GM18909 (cell line): ENCODE measurements at regions not wholly inside any gene's neighbourhood (a gene's known extent, or its start where the extent isn't known, plus 50 kb on each side); places are given as distances from the start of the nearest gene placed in this dataset.
"Not testable (repeated sequence)": the region's sequence is repeated elsewhere in the genome, so short reads cannot be mapped to it uniquely, and the experiment has no call there.

Experiments used
- ATAC-seq: cut with Tn5 transposase; IDR thresholded peaks from one replicate; pipeline ENCODE4 v1.9.1; 2021; ENCODE audit warnings: mild to moderate bottlenecking; ENCODE audit not compliant: unreplicated experiment, poor library complexity

DNA sequence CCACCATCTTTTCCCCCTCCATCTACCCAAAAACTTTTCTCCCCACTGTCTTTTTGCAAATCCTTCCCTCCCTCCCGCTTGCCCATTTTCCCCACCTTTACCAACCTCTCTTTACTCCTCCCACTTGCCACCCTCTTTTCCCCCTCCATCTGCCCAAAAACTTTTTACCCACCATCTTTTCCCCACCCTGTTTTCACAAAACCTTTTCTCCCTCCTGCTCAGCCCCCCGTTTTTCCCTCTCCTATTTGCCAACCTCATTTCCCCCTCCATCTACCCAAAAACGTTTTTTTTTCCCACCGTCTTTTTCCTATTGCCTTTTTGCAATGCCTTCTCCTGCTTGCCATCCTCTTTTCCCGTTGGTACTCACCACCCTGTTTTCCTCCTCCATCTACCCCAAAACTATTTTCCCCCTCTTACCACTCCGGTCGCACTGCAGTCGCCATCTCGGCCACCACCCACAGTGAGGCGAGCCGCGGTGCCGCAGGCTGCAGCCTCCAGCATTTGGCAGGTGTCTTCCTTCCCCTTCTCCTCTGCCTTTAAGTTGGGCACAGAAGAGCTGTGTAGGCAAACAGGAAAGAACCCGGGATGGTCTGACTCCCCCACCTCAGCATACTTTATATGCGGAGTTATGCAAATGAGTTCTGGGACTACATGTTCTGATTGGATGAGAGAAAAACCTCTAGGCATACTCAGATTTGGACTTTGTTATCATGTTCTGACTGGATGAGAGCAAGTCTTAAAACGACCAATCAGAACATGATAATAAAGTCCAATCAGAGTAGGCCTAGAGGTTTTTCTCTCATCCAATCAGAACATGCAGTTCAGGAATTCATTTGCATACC, 121.2 kb upstream of the VPREB1 start:
- no peak for ATAC-seq

DNA sequence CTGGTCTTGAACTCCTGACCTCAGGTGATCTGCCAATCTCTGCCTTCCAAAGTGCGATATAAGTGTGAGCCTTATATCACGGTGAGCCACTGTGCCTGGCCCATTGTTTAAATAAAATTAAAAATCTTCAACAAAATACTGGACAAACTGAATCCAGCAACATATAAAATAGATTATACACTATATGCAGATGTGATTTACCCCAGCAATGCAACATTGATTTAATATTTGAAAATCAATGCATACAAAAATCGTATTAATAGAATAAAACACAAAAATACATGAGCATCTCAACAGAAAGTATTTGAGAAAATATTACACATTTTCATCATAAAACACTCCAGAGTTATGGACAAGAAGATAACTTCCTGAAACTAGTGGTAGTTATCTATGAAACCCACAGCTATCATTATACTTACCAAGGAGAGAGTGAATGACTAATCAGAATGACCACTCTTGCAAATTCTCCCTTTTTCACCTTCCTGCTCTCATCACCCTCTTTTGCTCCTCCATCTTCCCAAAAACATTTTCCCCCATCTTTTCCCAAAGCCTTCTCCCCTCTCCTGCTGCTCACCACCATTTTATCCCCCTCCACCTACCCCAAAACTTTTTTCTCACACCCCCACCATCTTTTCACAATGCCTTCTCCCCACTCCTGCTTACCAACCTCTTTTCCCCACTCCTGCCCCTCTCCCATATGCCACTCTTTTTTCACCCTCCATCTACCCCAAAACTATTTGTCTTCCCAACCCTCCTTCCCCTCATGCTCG, 122.1 kb upstream of the VPREB1 start:
- ATAC-seq: no peak

DNA sequence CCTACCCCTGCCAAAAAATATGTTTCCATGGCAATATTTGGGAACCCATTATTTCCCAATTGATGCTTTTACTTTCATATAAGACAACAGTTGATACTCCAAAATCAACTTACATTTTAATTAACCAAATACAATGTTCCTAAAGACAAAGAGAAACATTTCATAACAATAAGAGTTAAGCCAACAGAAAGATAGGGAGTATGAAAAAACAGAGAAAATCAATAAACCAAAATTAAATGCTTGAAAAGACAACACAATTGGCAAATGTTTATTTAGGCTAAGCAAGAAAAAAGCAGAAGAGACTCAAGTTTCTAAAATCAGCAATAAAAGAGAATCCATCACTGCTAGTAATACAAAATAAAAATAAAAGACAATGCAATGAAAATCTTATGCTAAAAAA, 123.1 kb upstream of the VPREB1 start:
- no peak for ATAC-seq

DNA sequence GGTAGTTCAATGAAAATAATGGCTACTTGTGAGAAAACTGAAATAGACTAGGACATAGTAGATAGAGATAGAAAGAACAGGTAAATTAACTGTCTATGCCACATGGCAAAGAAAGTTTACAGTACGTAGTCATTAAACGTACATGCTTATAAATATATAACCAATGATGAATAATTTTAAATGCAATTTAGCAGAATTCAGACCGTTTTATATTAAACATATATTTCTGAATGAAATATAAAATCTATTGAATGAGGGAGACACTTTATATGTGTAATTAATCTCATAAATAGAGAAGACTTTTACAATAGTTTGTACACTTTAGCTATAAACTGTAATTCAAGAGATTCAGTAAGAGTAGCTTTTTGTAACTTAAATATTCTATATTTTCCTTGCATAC, 124.4 kb upstream of the VPREB1 start:
- no peak for ATAC-seq

DNA sequence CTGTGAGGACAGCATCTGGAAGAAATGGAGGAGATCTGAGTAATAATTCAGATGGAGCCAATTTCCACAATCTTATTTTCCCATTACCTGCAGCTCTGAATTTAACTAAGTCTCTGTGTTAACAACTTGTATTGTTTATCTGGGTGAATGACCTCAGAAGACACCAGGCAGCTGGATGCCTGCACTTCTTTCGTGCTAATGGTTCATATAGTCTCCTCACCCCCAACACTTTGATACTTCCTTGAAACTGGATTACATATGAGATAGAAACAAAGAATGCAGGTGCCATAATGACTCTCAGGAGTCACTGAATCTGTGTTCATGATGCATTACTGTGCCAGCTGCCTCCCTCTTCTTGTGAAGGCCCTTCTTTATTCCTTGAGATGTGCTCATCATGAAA, 125.6 kb upstream of the VPREB1 start:
- no peak for ATAC-seq

DNA sequence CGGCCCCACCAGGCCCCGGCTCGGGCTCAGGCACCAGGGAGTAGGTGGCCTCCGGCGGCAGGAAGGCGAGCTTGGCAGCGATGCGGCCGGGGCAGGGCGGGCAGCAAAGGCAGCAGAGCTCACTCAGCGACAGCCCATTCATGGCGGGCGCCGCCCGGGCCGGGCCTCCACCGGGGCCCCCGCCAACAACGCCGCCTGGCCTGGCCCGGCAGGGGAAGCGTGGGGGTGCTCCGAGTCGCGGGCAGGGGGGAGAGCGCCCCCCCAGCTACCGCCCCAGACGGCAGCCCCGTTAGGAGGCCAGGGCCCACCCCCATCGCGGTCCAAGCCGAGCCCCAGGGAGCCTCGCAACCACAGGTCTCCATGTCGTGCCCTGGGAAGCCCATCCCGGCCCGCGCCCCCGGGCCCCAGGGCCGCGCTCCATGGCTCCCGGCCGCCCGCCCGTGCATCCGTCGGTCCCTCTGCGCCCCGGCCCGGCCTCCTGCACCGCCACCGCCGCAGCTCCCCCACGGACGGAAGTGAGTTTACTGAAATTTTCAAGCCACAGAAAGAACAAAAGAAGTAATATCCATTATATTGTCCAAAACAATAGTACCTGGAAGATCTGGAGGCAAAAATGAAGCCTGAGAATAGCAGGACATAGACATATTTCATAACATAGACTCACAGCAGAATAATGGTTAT, 126.6 kb upstream of the VPREB1 start:
- not testable (repeated sequence) for ATAC-seq

DNA sequence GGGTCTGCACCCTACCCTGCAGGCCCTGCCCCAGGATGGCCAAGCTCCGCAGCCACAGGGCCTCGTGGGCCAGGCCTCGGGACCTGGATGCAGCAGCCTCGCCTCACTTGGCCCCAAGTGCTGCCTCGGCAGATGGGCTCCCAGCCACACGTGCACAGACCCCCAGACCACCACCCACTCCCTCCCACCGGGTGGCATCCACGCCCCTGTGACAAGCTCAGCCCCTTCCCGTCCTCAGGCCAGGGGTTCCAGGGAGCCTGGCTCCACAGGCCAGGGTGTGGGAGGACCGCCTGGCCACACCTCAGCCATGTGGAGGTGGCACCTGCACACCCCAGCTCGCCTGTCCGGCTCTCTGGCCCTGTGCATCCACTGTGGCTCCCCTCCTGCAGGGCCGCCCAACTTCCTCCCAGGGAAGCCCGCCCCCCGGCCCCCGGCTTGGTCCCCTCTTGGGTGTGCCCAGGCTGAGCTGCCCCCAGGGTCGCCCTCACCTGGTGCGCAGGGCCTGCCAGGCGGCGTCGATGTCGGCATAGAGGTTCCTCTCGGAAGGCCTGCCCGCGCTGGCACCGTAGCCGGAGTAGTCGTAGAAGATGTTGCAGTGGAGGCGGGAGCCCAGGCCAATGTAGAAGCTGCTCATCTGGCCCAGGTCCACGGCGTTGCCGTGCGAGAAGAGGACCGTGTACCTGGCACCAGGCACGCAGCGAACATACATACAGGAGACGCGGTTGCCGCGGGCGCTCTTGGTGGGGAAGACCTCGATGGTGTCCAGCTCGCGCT, 127.4 kb upstream of the VPREB1 start:
- ATAC-seq: not testable (repeated sequence)

DNA sequence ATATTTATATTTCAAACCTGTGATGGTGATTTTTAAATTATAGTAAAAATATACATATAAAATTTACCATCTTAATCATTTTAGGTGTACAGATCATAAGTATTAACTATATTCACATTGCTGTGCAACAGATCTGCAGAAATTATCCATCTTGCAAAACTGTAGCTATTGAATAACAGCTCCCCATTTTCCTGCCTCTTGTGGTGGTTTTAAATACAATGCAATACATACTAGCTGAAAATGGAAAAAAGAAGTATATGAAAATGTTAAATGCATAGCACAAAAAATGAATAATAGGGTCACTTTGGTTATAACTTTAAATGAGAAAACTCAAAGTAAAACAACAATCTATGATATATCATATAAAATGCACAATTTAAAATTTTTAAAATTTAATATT, 130.9 kb upstream of the VPREB1 start:
- no peak for ATAC-seq

DNA sequence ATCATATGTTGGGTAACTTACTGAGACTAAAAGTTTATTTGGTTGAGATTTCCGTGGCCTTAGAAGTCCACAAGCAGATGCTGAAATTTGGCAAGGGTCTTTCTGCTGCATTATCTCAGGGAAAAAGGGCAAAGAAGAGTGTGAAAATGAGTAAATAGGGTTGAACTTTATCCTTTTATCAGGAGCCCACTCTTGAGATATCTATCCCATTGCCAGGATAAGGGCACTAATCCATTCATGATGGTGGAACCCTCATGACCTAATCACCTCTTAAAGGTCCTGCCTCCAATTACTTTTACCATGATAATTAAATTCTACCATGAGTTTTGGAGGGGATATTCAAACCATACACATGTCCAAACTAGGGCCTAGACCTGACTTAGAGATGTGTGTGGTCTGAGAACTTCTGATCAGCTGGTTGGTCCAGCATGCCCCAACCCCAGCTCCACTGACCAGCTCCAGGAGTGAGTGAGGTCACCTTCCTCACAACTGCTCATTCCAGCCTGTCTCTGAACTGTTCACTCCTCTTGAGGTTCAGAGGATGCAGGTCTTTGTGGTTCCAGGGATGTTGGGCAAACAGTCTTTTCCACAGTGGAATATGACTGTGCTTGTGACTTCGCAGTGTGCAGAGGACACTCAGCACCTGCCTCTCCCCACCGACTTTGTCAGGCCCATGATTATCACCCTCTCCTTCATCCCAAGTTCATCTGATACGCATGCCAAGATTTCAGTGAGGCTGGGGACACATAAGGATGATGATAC, 130.1 kb upstream of the TOP3B start:
- ATAC-seq: no peak

DNA sequence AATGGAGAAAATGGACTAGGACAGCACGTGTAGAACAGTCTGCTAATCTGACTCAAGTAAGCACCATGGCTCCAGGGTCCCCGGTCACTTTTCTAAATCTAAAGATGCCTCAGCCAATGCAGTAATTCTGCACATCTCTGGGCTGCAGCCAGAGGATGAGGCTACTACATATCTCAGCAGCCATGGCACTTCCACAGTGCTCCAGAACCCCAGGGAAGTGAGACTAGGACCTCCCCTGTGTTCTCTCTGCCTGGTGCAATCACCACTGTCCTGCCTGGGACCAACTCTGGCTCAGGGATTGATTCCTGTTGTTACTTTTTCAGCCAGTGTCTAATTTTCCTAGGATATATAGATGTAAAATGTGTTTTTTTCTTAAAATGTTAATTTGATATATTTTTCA, 129.4 kb upstream of the TOP3B start:
- ATAC-seq: no peak

DNA sequence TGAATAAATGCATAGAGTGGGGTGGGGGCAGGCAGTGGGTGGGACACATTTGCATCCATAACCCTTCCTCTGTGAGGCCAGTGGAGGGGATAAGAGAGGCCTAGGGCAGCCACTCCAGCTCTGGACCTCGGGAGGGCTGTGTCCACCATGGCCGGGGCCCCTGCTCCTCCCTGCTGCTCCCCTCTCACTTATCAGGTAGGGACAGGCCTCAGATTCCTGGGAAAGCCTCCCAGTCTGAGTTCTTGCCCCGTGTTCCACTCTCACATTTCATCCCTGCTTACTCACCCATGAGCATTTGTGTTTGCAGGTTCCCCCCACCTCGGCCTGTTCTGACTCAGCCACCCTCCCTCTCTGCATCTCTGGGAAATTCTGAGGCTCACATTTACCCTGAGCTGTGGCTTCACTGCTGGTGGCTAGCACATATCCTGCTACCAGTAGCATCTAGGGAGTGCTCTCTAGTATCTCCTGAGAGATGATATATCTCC, 128.7 kb upstream of the TOP3B start:
- ATAC-seq: peak; percentile 56

DNA sequence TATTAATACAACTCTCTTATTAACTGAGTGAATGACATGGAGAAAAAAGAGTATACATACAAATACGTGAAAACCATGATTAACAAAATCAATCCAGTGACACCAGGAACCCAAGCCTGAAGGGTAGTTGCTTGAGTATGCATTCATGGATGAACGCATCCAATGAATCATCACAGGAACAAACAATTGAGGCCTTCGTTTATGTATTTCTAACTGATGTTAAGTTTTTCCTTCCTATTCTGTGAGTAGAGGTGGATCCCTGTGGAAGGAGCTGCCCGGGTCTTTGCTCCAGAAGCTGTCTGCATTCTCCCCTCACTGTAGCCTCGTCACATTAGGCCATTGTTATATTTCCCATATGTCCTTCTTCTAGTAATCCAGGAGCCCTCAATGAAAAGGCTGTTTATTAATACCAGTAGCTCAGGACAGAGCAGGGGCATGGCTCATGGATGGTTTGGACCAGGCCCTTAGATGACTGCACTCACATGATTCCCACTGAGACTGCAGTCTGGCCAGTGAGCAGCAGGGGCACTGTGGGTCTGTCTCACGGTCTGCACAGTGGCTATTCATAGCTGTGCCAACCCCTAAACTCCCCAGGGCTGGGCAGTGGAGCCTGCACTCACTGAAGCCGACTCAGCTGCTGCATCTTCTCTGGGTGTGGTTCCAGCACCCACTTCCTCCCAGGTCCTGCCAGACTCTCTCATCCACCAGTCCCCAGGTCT, 128.1 kb upstream of the TOP3B start:
- peak; percentile 94 for ATAC-seq

DNA sequence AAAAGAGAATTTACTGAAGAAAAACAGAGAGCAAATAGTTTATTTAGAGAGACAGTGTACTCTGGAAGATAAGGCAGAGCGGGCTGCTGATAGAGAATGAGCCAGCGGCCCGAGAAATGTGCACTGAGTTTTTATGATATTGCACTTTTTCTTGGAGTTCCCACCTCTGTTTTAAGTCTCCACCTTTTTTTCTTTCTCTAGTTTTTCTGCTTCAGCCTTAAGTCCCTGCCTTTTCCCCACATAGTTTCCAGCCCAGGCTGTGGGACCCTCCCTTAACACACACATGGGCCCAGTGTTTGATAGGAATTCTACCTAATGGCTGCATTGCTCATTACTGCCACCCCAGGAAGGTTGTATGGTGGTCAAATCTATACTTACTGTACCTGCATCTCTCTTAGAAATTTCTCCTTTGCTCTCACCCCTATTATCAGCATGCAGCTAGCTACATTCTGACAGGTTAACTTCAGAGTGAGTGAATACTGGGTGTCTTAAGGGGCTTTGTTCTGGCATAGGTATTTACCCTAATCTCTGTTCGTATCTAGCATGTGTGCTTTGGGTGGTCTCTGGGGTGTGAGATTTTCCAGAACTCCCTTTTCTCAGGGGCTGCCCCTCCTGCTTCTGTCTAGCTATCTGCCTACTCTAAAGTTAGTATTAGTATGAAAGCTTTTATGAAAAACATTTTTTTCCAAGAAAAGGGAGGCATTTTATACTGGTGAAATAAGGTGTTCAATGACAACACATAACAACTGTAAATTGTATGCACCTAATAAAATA, 127.3 kb upstream of the TOP3B start:
- ATAC-seq: no peak

DNA sequence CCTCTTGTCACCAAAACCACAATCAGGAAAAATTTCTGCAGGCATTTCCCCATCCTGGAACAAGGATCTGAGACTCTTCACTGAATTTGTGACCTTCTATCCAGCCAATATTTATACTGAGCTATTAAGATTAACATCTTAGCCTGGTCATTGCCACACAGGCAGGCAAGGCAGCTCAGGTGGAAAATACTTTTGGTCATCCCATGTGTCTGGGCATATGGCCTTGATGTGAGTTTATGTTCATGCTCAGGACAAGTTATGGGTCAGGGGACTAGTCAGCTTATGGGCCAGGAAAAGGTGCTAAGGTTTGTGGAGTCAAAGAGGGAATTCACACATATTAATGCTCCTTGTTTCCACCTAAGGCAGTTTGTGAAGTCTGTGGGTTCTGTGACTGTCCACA, 124.3 kb upstream of the TOP3B start:
- ATAC-seq: no peak

DNA sequence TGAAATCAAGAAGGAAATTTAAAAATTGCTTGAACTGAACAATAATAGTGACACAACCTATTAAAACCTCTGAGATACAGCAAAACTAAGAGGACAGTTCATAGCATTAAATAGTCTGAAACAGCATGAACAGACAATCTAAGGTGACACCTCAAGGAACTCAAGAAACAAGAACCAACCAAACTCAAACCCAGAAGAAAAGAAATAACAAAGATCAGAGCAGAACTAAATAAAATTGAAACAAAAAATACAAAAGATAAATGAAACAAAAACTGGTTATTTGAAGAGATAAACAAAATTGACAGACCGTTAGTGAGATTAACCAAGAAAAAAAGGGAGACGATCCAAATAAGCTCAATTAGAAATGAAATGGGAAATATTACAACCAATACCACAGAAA, 122.8 kb upstream of the TOP3B start:
- no peak for ATAC-seq

DNA sequence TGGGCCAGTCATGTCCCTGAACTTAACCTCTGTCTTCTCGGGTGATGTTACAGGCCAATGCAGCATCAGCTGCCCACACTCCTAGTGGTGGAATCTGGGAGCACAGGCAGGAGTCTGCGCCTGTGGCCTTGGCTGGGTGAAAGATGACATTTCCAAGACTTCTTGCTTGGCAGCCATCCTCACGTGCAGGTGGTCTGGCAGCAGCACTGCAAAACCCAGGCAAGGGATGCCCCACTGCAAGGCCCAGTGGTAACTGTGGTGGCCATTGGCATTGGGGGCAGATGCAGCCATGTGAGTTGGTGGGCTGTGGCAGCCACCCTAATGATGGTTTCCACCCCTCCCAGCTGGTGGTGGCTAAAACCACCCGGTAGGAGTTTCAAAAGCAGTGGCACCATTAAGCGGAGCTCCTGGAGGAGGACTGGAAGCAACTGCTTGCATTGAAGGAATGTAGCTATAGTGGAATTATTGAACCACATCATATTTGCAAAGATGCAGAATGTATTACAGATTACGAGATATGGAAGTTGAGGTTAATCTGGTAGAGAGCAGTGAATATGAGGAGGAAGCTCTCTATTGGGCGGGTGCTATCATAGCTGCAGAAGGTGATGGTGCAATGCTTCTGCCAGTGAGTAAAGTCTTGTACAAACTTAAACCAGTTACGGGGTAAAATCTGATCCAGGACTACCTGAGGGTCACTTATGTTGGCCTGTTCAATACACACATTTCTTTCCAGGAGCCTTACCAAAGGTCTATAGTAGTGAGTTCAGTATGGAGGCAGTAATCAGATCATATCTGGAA, 120.7 kb upstream of the TOP3B start:
- ATAC-seq: no peak
